Esophagus muscularis mucosa (tissue), 4 donors: ENCODE measurements at regions not wholly inside any gene's neighbourhood (a gene's known extent, or its start where the extent isn't known, plus 50 kb on each side); places are given as distances from the start of the nearest gene placed in this dataset.

ENCODE experiments used
- CTCF ChIP-seq, 3 experiments: fragments of 200-600 bp in 2 of 3; fragments of 450-650 bp in 1 of 3; sonication (generic) in 2 of 3; IDR thresholded peaks; one replicate each; pipeline ENCODE4 v1.5.1; 2017 to 2019; ENCODE audit warnings: antibody characterized with exemption in 3 of 3, mild to moderate bottlenecking in 2 of 3, moderate library complexity in 1 of 3
- EP300 ChIP-seq: sonication (generic); formaldehyde crosslinking; IDR thresholded peaks from one replicate; pipeline ENCODE4 v1.6.1; 2017; ENCODE audit warnings: antibody characterized with exemption
- POLR2A ChIP-seq: fragments of 450-650 bp; IDR thresholded peaks from one replicate; pipeline ENCODE4 v1.6.1; 2017; ENCODE audit warnings: antibody characterized with exemption, moderate library complexity, mild to moderate bottlenecking, low read depth
- POLR2AphosphoS5 ChIP-seq, 2 donors: sonication (generic); formaldehyde crosslinking; IDR thresholded peaks; one replicate each; pipeline ENCODE4 v1.6.1; 2017; ENCODE audit warnings: antibody characterized with exemption in 2 of 2

- no peak for TF ChIP-seq EP300
- no peak for TF ChIP-seq CTCF (IDR thresholded peaks at IDR 0.05)
- no peak for TF ChIP-seq POLR2A
- TF ChIP-seq POLR2AphosphoS5 (IDR thresholded peaks at IDR 0.05): no peak
Observed at GRCh38 chr12:115495300-115495699, 782.2 kb downstream of the MED13L start.
